GM12892 (cell line): ENCODE measurements at regions not wholly inside any gene's neighbourhood (a gene's known extent, or its start where the extent isn't known, plus 50 kb on each side); places are given as distances from the start of the nearest gene placed in this dataset.

Source experiments
- POLR2A ChIP-seq: IDR thresholded peaks from 2 replicates; pipeline ENCODE4 v1.6.1; 2011; ENCODE audit warnings: low read depth, low read length, control low read depth
- POLR2AphosphoS5 ChIP-seq: IDR thresholded peaks from 2 replicates; pipeline ENCODE4 v1.6.1; 2011; ENCODE audit warnings: low read depth, low read length, control low read depth
- TAF1 ChIP-seq: IDR thresholded peaks from 2 replicates; pipeline ENCODE4 v1.6.1; 2011; ENCODE audit warnings: low read depth, mild to moderate bottlenecking, control low read depth, low read length, borderline replicate concordance

DNA sequence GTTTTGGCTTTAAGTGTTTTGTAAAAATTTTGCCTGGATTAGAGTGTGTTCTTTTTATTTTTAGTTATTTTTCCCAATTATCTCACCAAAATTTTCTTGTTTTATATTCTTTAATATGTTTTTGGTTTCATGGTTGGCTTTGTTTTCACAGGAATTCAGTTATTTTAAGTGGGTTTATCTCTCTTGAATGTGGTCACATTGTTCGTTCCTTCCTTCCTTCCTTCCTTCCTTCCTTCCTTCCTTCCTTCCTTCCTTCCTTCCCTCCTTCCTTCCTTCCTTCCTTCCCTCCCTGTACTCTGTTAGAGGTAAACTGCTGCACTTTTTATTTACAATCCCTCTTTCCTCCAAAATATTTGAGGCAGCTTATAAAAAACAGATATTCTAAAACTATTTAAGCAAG, 672.9 kb upstream of the CITED2 start:
- TF ChIP-seq POLR2AphosphoS5 (no peak), POLR2A (no peak), TAF1 (no peak)
